Activated T-cell treated with anti-CD3 and anti-CD28 coated beads for 4 hours (primary cell): ENCODE measurements at regions not wholly inside any gene's neighbourhood (a gene's known extent, or its start where the extent isn't known, plus 50 kb on each side); places are given as distances from the start of the nearest gene placed in this dataset.
A peak's percentile ranks its signal among the peaks of the same experiment; 100 is the strongest.

Experiments
- DNase-seq: peaks from one replicate; pipeline ENCODE4 v3.0.0-alpha.2; 2020

DNA sequence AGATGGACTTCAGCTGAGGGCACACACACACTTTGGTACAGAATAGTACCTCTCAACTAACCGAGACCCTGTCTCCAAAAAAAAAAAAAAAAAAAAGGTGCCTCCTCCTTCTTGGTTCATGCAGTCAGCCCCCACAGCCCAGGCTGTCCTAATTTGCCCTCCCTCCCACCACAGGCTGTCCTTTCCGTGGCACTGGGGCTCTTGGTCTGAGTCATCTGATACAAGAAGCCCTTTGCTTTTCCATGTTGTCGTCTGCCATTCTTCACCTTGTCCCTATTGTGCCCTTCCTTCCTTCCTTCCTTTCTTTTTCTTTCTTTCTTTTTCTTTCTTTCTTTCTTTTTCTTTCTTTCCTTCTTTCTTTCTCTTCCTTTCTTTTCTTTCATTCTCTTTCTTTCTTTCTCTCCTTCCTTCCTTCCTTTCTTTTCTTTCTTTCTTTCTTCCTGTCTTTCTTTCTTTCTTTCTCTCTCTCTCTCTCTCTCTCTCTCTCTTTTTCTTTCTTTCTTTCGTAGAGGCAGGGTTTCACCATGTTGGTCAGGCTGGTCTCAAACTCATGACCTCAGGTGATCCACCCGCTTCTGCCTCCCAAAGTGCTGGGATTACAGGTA is 96.0 kb upstream of the IKZF1 start:
- no peak for DNase-seq

GRCh38 chr7:50207686-50208255 is 96.7 kb upstream of the IKZF1 start:
- DNase-seq: no peak

GRCh38 chr7:50207251-50207564 is 97.3 kb upstream of the IKZF1 start:
- no peak for DNase-seq

- peak; percentile 61 for DNase-seq
These were observed 97.9 kb upstream of the IKZF1 start for GRCh38 chr7:50206453-50207250.

GRCh38 chr7:50205011-50205410 is 99.5 kb upstream of the IKZF1 start:
- DNase-seq: no peak

DNA sequence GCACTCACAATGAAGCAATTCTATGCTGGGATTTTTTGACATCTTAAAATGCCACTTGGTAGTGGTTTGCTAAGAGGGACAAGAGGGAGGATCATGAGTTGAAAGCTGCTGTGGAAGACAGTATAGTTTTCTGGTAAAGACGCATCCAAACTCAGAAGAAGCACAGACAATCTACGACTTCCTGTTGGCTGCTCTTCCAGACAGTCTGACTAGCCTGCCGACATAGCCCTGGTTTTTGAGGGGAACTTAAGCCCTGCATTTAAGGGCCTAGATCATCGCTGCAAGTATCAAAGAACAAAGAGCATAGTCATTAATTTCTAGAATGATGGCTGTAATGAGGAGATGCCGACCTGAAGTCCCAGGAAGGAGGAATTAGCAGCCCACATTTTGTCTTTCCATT is 99.9 kb upstream of the IKZF1 start:
- no peak for DNase-seq

- no peak for DNase-seq
These were observed 101.0 kb upstream of the IKZF1 start for GRCh38 chr7:50203521-50203920.

- DNase-seq: no peak
These were observed 102.4 kb upstream of the IKZF1 start for GRCh38 chr7:50202052-50202555.

- DNase-seq: no peak
These were observed 104.7 kb upstream of the IKZF1 start for GRCh38 chr7:50199824-50200223.

GRCh38 chr7:50197549-50197948 is 104.5 kb upstream of the ZPBP start:
- peak; percentile 46 for DNase-seq

DNA sequence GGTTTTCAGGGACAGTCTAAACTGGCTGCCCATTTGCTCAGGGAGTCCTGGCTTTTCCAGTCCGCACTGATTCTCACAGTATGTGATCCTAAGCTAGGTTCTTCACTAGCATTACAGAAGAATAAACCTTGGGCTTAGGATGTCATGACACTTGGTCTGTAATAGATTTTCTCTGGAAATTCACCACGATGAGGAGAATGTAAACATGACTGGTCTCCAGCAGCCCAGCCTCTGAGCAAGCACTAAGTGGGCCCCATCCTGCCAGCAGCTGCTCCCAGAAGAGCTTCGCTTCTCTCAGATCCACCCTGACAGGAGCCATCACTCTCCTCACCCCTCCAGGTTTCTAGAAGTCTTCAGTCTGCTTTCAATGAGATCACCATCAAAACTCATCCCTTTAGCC is 103.7 kb upstream of the ZPBP start:
- DNase-seq: no peak

DNA sequence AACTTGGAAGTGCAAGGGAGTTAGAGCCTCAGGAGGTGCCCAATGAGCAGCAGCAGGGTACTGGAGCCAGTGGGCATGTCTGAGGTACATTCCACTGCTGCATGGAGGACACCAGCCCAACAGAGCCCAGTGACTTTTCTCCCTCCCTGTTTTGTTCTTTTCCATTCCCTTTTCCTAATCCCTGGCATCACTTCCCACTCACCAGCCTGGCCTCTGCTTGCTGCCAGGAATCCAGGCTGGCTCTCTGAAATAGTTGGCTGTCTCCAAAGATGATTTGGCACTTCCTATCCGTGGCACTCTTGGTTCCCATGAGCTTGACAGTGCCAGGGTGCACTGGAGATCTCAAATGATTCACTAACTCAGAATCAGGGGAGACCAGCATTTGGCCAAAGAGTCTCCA is 97.7 kb upstream of the ZPBP start:
- no peak for DNase-seq

GRCh38 chr7:50189371-50189770 is 96.3 kb upstream of the ZPBP start:
- DNase-seq: no peak

DNA sequence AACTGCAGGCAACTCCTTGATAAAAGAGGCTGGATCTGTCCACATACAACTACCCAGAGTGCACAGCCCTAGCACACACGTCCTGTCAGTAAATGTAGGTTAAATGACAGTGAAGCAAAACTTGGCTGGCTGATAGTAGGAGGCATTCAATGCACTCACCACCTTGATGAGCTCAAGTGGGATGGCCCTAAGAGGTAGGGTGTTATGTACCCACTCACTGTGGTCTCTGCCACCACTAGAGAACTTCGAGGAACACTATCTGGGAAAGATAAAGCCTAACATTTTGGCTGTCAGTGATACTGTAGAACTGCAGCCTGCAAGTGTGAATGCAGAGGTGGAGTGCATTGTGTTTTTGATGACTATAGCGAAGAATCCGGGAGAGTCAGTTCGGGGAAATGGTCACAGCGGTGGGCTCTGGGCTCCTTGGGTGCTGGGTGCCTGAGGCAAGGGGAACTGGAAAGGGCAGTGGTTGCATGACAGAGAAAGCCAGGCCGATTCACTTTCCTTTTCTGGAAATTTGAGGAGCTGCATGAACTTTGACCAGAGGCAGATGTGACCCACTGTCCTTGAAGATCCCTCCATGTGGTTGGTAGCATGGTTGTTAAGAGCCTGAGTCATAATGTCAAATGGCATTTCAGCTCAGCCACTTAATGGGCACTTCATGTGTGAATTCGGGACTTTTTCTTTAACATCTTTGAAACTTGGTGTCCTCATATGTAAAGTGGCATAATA is 93.1 kb upstream of the ZPBP start:
- no peak for DNase-seq

DNA sequence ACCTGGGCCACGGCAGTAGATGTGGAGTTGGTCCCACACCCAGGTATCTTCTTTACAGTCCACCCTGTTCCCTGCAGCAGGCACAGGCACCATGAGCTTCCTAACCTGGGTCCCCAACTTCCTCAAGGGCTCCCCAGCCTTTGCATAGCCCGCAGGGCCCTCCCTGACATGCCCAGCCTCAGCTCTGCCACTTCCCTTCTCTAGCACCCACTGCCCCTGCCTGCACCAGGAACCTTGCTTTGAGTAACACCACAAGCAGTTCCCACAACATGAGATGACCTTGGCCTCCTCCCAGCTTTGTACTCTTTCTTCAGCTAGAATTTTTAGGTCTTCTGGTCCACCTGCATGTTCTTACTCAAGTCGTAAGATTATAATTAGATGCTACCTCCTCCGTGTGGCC is 92.2 kb upstream of the ZPBP start:
- DNase-seq: no peak

DNA sequence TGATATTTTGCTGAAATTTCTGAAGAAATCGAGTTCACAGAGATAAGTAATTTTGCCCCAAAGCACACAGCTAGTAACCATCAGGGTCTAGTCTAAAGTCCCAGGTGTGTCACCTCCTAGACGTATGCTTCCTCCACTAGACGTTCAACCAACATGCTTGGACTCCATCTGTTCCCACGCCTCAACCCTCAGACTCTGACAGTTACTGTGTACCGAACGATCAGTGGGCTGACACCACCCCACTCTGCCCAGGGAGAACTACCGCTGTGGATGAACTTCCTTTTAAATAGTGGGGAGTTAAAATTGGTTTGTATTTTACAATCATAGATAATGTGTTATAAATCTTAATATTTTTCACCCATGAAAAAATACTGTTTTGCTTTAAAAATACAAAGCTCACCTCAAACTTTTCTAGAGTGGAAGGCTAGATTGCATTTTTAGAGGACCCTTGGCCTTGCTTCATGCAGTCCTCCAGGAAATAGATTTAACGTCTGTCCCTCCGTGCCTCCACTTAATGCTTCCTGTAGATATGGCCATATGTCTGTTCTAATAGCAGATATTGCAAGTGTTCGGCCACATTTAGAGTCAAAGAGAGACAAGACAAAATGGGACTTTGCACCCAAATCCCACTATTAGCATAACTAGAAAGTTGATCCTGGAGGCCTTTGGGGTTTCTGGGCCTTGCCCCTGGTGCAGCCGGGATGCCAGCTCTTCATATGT is 91.4 kb upstream of the ZPBP start:
- DNase-seq: no peak

DNA sequence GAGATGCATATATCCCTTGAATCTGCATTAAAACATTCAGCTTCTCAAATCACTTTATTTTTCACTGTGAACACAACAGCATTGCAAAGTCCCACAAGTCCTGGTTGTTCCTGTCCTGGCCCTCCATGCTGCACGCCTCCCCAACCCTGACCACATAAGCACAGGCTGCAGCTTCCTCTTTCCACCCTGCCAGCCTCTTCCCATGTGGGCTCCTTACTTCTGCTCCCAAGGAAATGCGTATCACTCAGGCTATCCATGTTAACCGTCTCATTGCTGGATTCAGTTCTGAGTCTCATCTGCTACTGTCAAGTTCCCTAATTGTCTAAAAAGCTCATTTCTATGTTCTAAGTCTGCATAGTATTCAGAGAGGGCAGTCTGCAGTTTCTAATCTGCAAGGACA is 89.7 kb upstream of the ZPBP start:
- no peak for DNase-seq

- DNase-seq: no peak
These were observed 88.0 kb upstream of the ZPBP start for GRCh38 chr7:50181081-50181480.

DNA sequence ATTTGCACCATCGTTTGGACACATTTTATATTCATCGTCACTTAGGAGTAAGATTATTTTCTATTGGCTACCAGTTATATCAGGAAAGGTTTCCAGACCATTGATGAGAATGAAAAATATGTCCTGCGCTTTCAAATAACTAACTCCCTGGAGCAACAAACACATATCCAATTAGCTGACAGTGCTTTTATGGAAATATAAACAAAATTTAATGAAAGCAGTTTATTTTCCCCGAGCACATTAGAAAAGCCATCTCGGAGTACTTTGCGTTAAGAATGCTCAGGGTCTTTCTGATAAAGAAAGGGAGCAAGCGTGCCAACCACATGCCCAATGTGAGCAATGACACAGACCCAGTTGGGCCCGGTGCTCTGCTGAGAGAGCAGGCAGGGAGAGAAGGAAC is 85.1 kb upstream of the ZPBP start:
- DNase-seq: no peak

DNA sequence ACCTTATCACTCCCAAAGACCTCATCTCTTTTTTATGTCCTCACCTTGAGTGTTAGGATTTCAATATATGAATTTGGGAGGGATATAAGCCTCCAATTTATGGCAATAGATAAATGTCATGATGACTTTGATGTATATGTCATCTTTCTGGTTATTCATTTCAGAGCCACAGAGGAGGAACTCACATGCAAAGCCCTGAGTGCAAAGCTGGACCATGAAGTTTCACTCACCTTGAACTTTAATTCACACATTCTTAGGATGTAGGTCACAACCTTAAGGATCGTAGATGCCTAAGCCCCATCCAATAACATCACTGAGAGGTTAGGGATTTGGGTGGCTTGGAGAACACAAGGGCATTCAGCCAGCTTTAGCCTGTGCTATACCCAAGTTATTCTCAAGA is 81.9 kb upstream of the ZPBP start:
- DNase-seq: no peak

- no peak for DNase-seq
These were observed 74.2 kb upstream of the ZPBP start for GRCh38 chr7:50166997-50167965.
